ENCODE measurements at regions not wholly inside any gene's neighbourhood (a gene's known extent, or its start where the extent isn't known, plus 50 kb on each side); places are given as distances from the start of the nearest gene placed in this dataset.

DNA sequence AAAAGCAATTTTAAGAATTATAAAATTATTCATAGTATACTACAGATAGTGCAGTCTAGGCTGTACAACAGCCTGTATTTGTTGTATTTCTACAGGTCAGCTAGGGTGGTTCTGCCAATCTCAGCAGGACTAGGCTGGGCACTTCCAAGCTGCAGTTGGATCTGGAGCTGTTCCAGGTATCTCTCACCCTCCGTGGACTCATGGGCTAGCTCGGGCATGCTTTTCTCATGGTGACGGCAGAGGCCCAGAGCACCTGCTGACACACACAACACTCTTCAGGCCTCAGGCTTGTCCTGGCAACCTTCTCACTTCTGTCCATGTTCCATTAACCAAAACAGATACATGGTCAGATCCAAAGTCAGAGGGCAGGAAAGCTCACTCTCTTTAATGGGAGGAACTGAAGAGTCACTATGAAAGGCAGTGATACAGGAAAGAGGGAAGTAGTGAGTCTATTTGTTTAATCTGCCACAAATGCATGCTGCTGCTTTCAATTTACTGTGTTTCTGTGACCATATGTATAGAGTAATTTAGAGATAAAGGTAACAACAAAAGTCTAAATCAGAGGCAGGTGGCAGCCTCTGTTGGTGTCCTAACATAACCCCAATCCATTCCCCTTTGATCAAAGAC lies 462.4 kb upstream of the ACVR2A start:
- TF ChIP-seq, protein P1, sequence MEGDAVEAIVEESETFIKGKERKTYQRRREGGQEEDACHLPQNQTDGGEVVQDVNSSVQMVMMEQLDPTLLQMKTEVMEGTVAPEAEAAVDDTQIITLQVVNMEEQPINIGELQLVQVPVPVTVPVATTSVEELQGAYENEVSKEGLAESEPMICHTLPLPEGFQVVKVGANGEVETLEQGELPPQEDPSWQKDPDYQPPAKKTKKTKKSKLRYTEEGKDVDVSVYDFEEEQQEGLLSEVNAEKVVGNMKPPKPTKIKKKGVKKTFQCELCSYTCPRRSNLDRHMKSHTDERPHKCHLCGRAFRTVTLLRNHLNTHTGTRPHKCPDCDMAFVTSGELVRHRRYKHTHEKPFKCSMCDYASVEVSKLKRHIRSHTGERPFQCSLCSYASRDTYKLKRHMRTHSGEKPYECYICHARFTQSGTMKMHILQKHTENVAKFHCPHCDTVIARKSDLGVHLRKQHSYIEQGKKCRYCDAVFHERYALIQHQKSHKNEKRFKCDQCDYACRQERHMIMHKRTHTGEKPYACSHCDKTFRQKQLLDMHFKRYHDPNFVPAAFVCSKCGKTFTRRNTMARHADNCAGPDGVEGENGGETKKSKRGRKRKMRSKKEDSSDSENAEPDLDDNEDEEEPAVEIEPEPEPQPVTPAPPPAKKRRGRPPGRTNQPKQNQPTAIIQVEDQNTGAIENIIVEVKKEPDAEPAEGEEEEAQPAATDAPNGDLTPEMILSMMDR (IDR thresholded peaks at IDR 0.05) = no peak
- no peak for TF ChIP-seq POLR2A (IDR thresholded peaks at IDR 0.05)
